Fibroblast of skin of left biceps (primary cell): ENCODE measurements at regions not wholly inside any gene's neighbourhood (a gene's known extent, or its start where the extent isn't known, plus 50 kb on each side); places are given as distances from the start of the nearest gene placed in this dataset.

Source experiments
- DNase-seq, 2 experiments: peaks; one replicate each; pipeline ENCODE4 v3.0.0-alpha.2; 2013; ENCODE audit warnings: low read depth in 2 of 2

GRCh38 chr2:33786881-33787280 is 187.8 kb upstream of the FAM98A start:
- DNase-seq = no peak

DNA sequence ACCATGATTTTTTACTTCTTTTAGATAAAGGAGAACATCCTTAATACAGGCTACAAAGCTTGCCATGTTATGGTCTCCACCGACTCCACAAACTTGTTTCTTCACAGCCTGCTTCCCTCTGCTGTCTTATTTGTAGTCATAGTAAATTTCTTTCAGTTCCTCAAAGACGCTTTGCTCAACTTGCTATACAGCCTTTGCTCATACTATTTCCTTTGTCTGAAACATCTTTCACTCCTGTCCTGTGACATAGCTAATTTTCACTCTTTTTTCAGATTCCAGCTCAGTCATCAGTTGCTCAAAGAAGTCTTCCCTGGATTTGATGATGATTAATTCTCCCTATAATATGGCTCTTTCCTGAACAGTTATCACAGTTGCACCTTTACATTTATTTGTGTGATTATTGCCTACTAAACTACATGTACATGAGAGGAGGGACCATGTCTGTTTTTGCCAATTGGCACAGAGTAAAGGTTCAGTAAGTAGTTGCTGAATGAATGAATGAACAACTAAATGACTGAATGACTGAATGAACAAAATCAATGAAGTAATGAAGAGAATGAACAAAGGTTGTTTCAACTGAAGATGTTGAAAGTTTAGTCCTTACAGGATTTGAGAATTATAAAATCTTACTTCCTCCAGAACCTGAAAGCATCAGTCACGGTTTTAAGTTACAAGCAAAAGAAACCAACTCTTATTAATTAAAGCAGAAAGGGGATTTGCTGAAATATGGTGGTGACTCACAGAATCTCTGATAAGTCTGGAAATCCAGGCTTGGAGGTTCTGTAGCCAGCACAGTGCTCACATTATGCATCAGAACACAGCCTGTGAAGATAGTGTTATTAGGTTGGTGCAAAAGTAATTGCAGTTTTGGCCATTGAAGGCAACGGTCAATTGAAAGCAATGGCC is 186.4 kb upstream of the FAM98A start:
- DNase-seq = no peak

DNA sequence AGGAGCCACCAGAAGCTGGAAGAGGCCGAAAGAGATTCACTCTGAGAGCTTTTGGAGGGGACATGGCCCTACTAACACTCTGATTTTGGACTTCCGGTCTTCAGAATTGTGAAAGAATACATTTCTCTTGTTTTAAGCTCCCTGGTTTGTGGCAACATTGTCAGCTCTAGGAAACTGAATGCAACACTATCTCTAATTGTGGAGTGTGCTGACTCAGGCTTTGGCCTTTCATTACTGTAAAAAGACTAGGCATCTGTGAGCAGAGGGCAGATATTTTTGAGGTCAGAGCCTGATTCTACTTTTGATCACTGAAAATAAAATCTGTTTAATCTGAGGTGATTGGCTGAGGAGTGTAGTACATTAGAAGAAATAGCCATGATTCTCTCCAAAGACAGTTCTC is 185.4 kb upstream of the FAM98A start:
- no peak for DNase-seq

DNA sequence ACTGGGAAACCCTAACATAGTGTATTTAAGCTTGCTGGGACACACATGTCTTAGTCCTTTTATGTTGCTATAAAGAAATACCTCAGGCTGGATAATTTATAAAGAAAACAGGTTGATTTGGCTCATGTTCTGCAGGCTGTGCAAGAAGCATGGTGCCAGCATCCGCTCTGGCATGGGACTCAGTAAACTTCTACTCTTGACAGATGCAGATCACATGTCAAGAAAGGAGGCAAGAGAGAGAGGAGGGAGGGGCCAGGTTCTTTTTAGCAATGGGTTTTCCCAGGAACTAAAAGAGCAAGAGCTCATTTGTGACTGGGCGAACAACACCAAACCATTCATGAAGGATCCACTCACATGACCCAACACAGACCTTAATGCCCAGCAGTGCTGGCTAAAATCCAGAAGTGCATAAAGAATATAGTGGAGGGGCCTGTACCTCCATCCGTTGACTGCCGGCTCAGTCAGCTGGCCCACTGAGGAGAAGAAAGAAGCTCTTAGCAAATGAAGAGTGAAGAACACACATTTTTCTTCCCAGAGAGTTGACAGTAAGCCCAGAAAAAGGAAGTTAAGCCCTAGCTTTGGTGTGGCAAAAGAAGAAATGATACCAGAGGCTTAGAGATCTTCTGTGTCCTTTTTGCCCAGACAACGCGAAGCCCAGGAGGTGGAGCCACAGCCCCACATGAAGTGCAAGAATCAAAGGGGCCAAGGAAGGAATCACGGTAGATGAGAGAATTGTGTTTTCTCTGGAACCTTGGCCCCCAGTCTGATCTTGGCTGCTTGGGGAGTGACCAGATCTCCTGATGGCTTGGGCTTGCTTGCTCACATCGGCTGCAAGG is 183.5 kb upstream of the FAM98A start:
- DNase-seq = no peak

- no peak for DNase-seq
Measured at GRCh38 chr2:33777786-33778185, 178.7 kb upstream of the FAM98A start.

DNA sequence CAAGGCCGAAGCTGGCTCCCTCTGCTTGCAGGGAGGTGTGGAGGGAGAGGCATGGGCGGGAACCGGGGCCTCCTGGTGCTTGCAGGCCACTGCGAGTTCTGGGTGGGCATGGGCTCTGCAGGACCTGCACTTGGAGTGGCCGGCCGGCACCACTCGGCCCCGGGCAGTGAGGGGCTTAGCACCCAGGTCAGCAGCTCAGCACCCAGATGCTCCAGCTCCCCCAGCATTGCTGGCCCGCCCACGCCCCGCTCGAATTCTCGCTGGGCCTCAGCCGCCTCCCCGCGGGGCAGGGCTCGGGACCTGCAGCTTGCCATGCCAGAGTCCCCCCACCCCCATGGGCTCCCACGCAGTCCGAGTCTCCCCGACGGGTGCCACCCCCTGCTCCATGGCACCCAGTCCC is 176.2 kb upstream of the FAM98A start:
- DNase-seq = no peak

- no peak for DNase-seq
Measured at GRCh38 chr2:33770023-33770422, 170.9 kb upstream of the FAM98A start.

DNA sequence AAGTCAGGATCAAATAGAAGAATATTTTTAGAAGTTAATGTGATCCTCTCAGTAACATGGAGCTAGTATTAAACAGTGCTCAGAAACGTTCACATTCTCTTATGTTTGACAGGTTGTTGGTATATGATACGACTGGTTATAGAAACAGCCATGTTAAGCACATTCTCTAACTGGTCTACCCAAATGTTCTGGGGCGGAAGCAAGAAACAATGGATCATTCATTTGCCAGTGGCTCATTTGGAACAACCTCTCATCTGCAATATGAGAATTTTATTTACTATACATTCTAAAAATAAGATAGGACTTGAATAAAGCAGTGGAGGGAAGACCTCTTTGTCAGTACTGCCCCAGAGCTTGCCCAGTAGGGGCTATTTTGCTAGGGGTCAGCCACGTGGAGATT is 167.1 kb upstream of the FAM98A start:
- no peak for DNase-seq

- no peak for DNase-seq
Measured at GRCh38 chr2:33765122-33765521, 166.0 kb upstream of the FAM98A start.

DNA sequence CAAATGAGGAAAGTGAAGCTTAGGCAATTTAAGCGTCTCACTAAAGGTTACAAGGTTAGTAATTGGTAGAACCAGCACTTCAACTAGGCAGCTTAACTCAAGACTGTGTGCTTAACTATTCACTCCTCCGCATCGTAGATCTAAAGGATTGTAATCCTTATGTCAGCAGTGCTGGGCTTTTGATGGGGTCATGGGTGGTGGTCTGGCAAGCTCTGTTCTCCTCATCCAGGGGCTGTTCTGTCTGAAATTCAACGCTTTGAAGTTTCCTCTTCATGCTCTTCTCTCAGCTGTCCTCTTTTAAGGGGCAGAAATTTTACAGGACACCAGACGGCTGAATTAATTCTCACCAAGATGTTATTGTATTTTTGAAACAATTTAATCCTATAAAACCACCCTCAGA is 165.5 kb upstream of the FAM98A start:
- no peak for DNase-seq

- no peak for DNase-seq
Measured at GRCh38 chr2:33763671-33764310, 164.7 kb upstream of the FAM98A start.

DNA sequence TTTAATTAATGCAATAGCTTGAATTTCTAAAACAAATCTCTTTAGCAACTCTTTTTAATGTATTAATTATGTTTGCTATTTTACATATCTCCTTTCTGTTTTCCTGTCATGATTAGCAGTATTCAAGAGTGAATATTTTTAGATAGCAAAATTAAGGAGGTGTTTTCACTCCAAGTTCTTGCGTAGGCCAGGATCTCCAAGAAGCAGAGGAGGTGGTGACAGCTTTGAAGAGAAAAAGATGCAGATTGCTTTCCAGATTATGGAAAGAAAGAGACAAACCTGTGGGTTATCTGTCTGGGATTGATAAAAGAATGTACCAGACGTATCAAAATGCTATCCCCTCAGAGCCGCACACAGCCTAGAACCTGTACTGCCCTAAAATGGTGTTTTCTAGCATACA is 163.5 kb upstream of the FAM98A start:
- no peak for DNase-seq

DNA sequence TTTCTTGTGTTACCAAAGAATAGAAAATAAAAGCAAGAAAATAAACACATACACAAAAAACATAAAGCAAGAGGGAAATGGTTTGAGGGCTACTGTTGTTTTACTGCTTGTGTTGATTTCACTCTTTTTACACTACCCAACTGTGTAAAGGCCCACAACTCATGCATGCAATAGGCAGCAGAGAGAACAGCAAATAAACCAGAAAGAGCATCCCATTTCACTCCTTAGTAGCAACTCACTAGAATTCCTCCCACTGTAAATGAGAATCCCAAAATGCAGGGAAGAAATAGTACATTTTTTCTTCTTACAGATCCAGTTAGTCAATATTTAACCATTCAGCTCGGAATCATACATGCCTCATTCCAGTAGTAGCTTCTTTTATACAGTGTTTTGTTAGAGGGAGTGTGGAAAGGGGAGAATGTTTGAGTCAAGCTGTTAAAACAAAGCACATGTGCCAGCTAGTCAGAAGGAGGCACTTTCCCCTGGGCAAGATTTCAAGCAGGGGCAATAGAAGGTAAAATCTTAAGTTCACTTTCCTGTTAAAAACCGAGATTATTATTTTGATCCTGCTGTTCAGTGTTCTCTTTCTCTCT is 147.2 kb upstream of the FAM98A start:
- DNase-seq = no peak

- DNase-seq = no peak
Measured at GRCh38 chr2:33735096-33735495, 136.0 kb upstream of the FAM98A start.

DNA sequence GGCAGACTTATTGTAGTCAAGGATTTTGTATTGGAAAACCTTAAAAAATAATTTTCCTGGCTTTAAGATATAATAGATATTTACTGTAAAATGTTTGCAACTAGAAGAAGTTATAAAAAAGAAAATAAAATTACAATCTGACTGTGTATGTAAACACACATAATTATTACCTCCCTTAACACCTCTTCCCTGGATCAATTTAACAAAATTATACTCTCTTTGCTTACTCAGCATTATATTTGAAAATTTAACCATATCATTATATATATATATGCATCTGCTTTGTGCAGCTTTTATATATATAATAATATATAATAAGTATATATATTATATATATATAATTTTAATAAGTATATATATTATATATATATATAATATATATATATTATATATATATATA is 131.7 kb upstream of the FAM98A start:
- no peak for DNase-seq

- DNase-seq = no peak
Measured at GRCh38 chr2:33730193-33730592, 131.1 kb upstream of the FAM98A start.

GRCh38 chr2:33729353-33729752 is 130.3 kb upstream of the FAM98A start:
- no peak for DNase-seq

DNA sequence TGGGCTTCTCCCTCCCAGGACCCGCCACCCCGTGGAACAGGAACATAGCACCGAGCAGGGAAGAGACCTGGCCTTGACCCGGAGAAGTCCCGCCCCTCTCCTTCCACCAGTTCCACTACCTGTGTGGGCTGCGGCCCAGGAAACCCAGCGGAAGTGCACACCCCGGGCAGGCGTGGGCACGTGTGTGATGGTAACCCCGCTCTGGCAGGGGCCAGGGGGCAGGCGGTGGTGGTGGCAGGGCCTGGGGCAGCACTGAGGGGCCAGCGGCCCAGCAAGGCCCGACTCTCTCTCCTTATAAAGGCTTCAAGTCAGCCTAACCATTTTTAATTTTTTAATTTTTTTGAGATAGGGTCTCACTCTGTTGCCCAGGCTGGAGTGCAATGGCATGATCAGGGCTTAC is 129.0 kb upstream of the FAM98A start:
- DNase-seq = no peak

- DNase-seq = no peak
Measured at GRCh38 chr2:33727361-33728032, 128.4 kb upstream of the FAM98A start.

- DNase-seq = no peak
Measured at GRCh38 chr2:33726415-33726814, 127.3 kb upstream of the FAM98A start.

DNA sequence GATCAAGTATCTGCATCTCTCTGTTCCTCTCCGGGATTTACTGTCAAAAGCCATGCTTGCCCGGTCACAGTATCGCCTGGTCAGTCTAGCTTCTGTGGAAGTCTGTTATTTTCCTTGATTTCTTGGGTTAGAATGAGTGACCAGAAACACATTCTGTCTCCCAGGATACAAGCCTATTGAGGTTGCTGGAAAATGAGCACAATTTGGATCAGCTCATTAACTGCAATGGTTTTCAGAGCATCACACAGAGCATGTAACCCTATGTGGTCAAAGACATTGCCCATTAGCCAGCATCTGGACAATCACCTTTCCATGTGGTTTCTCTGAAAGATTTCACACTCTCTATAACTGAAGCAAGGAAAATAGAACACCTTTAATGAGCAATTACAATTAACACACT is 124.2 kb upstream of the FAM98A start:
- no peak for DNase-seq

DNA sequence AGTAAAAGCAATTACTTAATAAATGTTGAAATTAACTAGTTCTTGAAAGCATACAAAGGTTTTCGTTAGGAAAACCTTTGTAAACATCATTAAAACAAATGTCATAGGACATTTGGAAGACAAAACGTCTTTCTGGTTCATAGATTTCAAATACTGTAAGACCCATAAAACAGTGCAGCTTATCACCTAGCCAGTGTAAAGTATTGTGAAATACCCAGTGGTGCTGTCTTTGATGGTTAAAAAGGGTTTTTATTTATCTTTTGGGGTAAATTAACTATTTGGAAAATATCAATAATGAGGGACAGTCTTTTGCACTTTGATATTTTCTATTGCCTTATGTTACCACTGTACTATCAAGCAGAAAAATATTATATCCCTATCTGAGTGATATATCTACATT is 120.0 kb upstream of the FAM98A start:
- no peak for DNase-seq
